Smooth muscle cell (in vitro differentiated cells): ENCODE measurements at regions not wholly inside any gene's neighbourhood (a gene's known extent, or its start where the extent isn't known, plus 50 kb on each side); places are given as distances from the start of the nearest gene placed in this dataset.
"Not testable (repeated sequence)": the region's sequence is repeated elsewhere in the genome, so short reads cannot be mapped to it uniquely, and the experiment has no call there.

ENCODE experiments used
- DNase-seq: peaks from one replicate; lab custom pipeline; 2025; ENCODE audit not compliant: unreplicated experiment; lab: John Stamatoyannopoulos, UW
- H2AFZ ChIP-seq: fragments of 200-600 bp; sonication (generic); 2 replicates; pipeline ENCODE4 v1.6.0; 2016; ENCODE audit warnings: antibody characterized with exemption, low read depth, mild to moderate bottlenecking
- H3F3A ChIP-seq: fragments of 200-600 bp; sonication (generic); 2 replicates; pipeline ENCODE4 v1.6.0; 2017; ENCODE audit warnings: antibody characterized with exemption, low read depth
- H3K27ac ChIP-seq: fragments of 200-600 bp; sonication (generic); 2 replicates; pipeline ENCODE4 v1.5.1; 2016; ENCODE audit warnings: low read depth, mild to moderate bottlenecking
- H3K27me3 ChIP-seq: fragments of 200-600 bp; sonication (generic); 2 replicates; pipeline ENCODE4 v1.6.1; 2016; ENCODE audit warnings: low read depth, mild to moderate bottlenecking
- H3K36me3 ChIP-seq: fragments of 200-600 bp; sonication (generic); 2 replicates; pipeline ENCODE4 v1.5.1; 2016; ENCODE audit warnings: low read depth
- H3K4me1 ChIP-seq: fragments of 200-600 bp; sonication (generic); 2 replicates; pipeline ENCODE4 v1.5.1; 2016; ENCODE audit warnings: low read depth
- H3K4me2 ChIP-seq: fragments of 200-600 bp; sonication (generic); 2 replicates; pipeline ENCODE4 v1.6.0; 2016; ENCODE audit warnings: mild to moderate bottlenecking
- H3K4me3 ChIP-seq: fragments of 200-600 bp; sonication (generic); 2 replicates; pipeline ENCODE4 v1.5.1; 2016; ENCODE audit warnings: mild to moderate bottlenecking
- H3K79me2 ChIP-seq: fragments of 200-600 bp; sonication (generic); 2 replicates; pipeline ENCODE4 v1.6.0; 2016; ENCODE audit warnings: low read depth, mild to moderate bottlenecking
- H3K9ac ChIP-seq: fragments of 200-600 bp; sonication (generic); 2 replicates; pipeline ENCODE4 v1.6.0; 2016; ENCODE audit warnings: low read depth
- H3K9me3 ChIP-seq: fragments of 200-600 bp; sonication (generic); replicated peaks from 2 replicates; pipeline ENCODE4 v1.5.1; 2016; ENCODE audit warnings: low read depth
- H4K20me1 ChIP-seq: fragments of 200-600 bp; sonication (generic); 2 replicates; pipeline ENCODE4 v1.6.0; 2016; ENCODE audit warnings: low read depth
- CTCF ChIP-seq: fragments of 200-600 bp; sonication (generic); IDR thresholded peaks from 2 replicates; pipeline ENCODE4 v1.5.1; 2017; ENCODE audit warnings: borderline replicate concordance, mild to moderate bottlenecking, antibody characterized with exemption; ENCODE audit not compliant: insufficient read depth, poor library complexity, severe bottlenecking
- WGBS: methylation state at CpG from one replicate; pipeline ENCODE4 v1.1.7; 2016; ENCODE audit warnings: low lambda C conversion rate; 5-methylcytosine and 5-hydroxymethylcytosine counted together

- Histone ChIP-seq H3K4me1 (no peaks in the 10 kb centered on the region), H3K27me3 (no peaks in the 10 kb centered on the region), H3K9ac (no peak overlapping the region), H2AFZ (no peak overlapping the region), H3K9me3 (no peaks in the 10 kb centered on the region), H3K79me2 (no peaks in the 10 kb centered on the region), H4K20me1 (no peaks in the 10 kb centered on the region), H3K27ac (no peak overlapping the region), H3K4me3 (no peak overlapping the region), H3K36me3 (no peaks in the 10 kb centered on the region), H3K4me2 (no peak overlapping the region), H3F3A (no peaks in the 10 kb centered on the region)
- no peak for TF ChIP-seq CTCF
- no peak for DNase-seq
These were observed 340.2 kb upstream of the SOX9 start for GRCh38 chr17:71780596-71780995.

- not testable (repeated sequence) for H2AFZ ChIP-seq, DNase-seq, H3F3A ChIP-seq, H3K36me3 ChIP-seq, H4K20me1 ChIP-seq, H3K9me3 ChIP-seq, H3K4me1 ChIP-seq, H3K4me2 ChIP-seq, H3K9ac ChIP-seq, H3K27me3 ChIP-seq, H3K4me3 ChIP-seq, H3K79me2 ChIP-seq, H3K27ac ChIP-seq
- 97% methylated on average over 8 of the region's 8 CpGs for WGBS
These were observed 338.8 kb upstream of the SOX9 start for GRCh38 chr17:71782021-71782420.

GRCh38 chr17:71790791-71791190 is 330.0 kb upstream of the SOX9 start:
- no peaks in the 10 kb centered on the region for H3K79me2 ChIP-seq
- DNase-seq: no peak
- 38% methylated on average over 4 of the region's 4 CpGs for WGBS
- H3K4me3 ChIP-seq: no peak overlapping the region
- H4K20me1 ChIP-seq: no peaks in the 10 kb centered on the region
- H3K4me1 ChIP-seq: no peaks in the 10 kb centered on the region
- H2AFZ ChIP-seq: no peak overlapping the region
- no peaks in the 10 kb centered on the region for H3K27me3 ChIP-seq
- no peaks in the 10 kb centered on the region for H3K36me3 ChIP-seq
- peak overlapping the region; percentile 36 for H3K4me2 ChIP-seq
- no peak overlapping the region for H3K9ac ChIP-seq
- no peak overlapping the region for H3K27ac ChIP-seq
- no peak for TF ChIP-seq CTCF
- no peaks in the 10 kb centered on the region for H3K9me3 ChIP-seq
- H3F3A ChIP-seq: no peaks in the 10 kb centered on the region

- Histone ChIP-seq H3K4me3 (no peak overlapping the region), H3K27me3 (no peaks in the 10 kb centered on the region), H2AFZ (no peak overlapping the region), H3K27ac (no peak overlapping the region), H3K9me3 (no peaks in the 10 kb centered on the region), H3K4me2 (peak overlapping the region; percentile 36), H3K9ac (no peak overlapping the region), H3F3A (no peaks in the 10 kb centered on the region), H3K4me1 (no peaks in the 10 kb centered on the region), H3K36me3 (no peaks in the 10 kb centered on the region), H3K79me2 (no peaks in the 10 kb centered on the region), H4K20me1 (no peaks in the 10 kb centered on the region)
- DNase-seq: no peak
- TF ChIP-seq CTCF: no peak
- WGBS: 87% methylated on average over 4 of the region's 4 CpGs
These were observed 329.5 kb upstream of the SOX9 start for GRCh38 chr17:71791311-71791710.
